Activated CD4-positive, alpha-beta T cell treated with anti-CD3 and anti-CD28 coated beads, Interleukin-2, amount 10 ng/mL, durations not matched to agents 24 days and 14 days (primary cell): ENCODE measurements at regions not wholly inside any gene's neighbourhood (a gene's known extent, or its start where the extent isn't known, plus 50 kb on each side); places are given as distances from the start of the nearest gene placed in this dataset.

Source experiments
- DNase-seq: peaks from one replicate; pipeline ENCODE4 v3.0.0; 2022
- H3K27ac Mint-ChIP-seq: one replicate; pipeline ENCODE4 v1.8.0; 2022; ENCODE audit warnings: mild to moderate bottlenecking, mixed read lengths
- H3K27me3 Mint-ChIP-seq: one replicate; pipeline ENCODE4 v1.8.0; 2022; ENCODE audit warnings: mixed read lengths
- H3K36me3 Mint-ChIP-seq: one replicate; pipeline ENCODE4 v1.8.0; 2022; ENCODE audit warnings: low read depth, mild to moderate bottlenecking, mixed read lengths
- H3K4me1 Mint-ChIP-seq: one replicate; pipeline ENCODE4 v1.8.0; 2021; ENCODE audit warnings: mixed read lengths
- H3K4me3 Mint-ChIP-seq: one replicate; pipeline ENCODE4 v1.8.0; 2022; ENCODE audit warnings: mild to moderate bottlenecking, moderate library complexity, mixed read lengths
- H3K9me3 Mint-ChIP-seq: one replicate; pipeline ENCODE4 v1.8.0; 2021; ENCODE audit warnings: mixed read lengths
- intact Hi-C: fragments of 100-400 bp; cut with micrococcal nuclease; formaldehyde crosslinking; loops from one replicate; pipeline ENCODE4 v1.15.1; 2023

DNA sequence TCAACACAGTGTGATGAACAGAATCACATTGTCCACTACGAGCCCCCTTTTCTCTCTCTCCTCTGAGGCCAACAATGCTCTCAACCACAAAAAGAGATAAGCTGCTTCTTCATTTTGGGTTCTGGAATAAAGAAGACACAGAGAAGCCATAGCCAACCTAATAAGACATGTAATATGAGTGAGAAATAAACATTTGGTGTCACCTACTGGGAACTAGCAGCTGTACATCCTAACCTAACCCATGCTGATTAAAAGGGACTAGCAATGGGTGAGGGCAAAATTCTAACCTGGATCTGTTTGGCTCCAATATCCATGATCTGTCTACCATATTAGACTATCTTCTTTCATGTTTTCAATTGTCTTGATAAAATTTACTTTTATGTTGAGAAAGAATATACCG is 369.1 kb upstream of the MARCKS start:
- DNase-seq: no peak
- H3K27ac Mint-ChIP-seq: no peak overlapping the region
- H3K9me3 Mint-ChIP-seq: no peaks in the 10 kb centered on the region
- H3K4me1 Mint-ChIP-seq: no peaks in the 10 kb centered on the region
- no peaks in the 10 kb centered on the region for H3K36me3 Mint-ChIP-seq
- no peak overlapping the region for H3K4me3 Mint-ChIP-seq
- H3K27me3 Mint-ChIP-seq: no peaks in the 10 kb centered on the region
- intact Hi-C loops: no loop called here

DNA sequence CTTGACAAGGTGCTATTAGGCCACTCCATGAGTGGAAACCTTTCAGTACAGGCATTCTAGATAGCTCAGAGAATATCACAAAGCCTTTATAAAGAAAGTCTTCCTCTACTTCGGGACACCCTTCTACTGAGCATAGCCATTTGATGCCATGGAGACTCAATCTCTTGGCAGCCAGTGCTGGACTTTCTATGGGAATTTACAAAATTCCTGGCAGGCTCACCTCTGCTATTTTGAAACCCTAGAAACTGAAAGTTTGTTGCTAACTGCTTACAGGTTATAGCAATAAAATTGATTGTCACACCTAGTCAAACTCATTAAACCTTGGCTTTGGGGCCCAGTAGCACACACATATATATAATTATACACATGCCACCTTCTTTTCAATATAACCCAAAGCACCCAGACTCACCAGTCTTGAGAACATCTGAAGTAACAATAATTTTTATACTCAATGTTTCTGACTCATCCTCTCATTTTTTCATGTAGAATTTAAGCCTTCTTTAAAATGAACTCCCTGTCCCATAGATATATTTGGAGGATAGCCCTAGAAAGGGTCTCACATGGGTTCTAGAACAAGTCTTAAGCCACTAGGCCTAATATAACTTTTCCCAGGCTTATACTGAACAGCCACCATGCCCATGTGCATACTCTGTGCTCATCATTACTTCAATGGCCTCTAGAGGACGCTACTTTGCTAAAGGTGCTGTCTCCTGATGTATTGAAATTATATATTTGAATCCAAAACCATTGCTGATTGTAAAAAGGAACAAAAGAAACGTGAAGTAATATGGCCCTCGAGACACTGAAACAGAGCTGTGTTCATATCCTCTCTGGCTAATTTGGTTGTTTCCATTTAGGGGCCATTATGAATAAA is 368.1 kb upstream of the MARCKS start:
- no peaks in the 10 kb centered on the region for H3K4me1 Mint-ChIP-seq
- H3K27ac Mint-ChIP-seq: no peak overlapping the region
- no peaks in the 10 kb centered on the region for H3K36me3 Mint-ChIP-seq
- H3K9me3 Mint-ChIP-seq: no peaks in the 10 kb centered on the region
- no peaks in the 10 kb centered on the region for H3K27me3 Mint-ChIP-seq
- no peak overlapping the region for H3K4me3 Mint-ChIP-seq
- no peak for DNase-seq
- intact Hi-C loops: no loop called here

DNA sequence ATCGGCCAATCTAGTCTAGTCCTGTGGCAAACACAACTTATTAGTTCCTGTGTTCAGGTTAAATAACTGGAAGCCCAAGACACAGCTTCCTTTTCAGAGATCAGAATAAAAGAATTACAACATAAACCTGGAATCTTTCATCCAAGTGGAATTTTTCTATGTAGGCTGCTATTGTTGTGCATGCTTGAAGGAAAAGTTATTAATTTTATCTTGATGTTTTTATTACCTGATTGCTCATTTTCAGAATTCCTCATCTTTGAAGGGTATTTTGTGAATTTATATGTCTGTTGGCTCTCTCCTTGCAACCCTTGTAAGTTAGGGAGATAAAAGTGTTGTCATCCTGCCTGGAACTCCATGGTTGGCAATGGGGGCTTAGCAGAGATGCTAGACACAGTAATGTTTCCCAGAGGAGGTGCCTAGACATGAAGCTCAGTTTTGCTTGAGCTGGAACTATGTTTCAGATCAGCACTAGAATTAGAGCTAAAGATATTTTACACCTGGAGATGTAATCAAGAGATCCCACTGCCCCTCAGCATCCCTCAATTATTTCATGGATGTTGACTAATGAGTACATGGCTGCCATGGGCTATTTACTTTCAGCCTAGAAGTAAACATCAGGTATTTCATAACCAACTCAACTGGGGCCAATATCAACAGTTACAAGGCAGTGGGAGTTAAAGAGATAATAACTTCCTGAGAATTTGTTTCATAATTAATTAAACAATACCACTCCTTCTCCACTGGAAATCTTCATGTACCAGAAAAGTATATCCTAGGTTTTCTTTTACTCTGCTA is 367.0 kb upstream of the MARCKS start:
- Mint-ChIP-seq H3K27ac (no peak overlapping the region), H3K4me3 (no peak overlapping the region), H3K4me1 (no peaks in the 10 kb centered on the region), H3K9me3 (no peaks in the 10 kb centered on the region), H3K27me3 (no peaks in the 10 kb centered on the region), H3K36me3 (no peaks in the 10 kb centered on the region)
- DNase-seq: no peak
- intact Hi-C loops: no loop called here

DNA sequence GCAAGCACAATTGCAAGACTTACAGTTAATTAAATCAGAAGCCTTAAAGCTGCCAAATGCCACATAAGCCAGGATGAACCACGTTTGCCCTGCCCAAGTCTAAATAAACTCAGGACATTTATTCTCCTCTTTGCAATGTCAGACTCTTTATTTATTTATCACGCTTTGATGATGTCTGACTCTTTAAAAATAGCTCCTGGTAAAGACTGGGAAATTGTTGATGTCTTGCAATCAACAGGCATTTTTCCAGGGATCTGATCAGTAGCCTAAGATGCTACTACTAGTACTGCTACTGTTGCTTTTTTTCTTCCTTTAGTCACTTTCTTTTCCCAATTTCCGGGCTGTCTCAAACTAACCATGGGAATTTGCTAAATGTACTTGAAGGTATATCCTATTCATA is 365.8 kb upstream of the MARCKS start:
- intact Hi-C loops: no loop called here
- DNase-seq: no peak
- H3K36me3 Mint-ChIP-seq: no peaks in the 10 kb centered on the region
- no peaks in the 10 kb centered on the region for H3K4me1 Mint-ChIP-seq
- H3K27ac Mint-ChIP-seq: no peak overlapping the region
- no peaks in the 10 kb centered on the region for H3K9me3 Mint-ChIP-seq
- H3K27me3 Mint-ChIP-seq: no peaks in the 10 kb centered on the region
- no peak overlapping the region for H3K4me3 Mint-ChIP-seq

DNA sequence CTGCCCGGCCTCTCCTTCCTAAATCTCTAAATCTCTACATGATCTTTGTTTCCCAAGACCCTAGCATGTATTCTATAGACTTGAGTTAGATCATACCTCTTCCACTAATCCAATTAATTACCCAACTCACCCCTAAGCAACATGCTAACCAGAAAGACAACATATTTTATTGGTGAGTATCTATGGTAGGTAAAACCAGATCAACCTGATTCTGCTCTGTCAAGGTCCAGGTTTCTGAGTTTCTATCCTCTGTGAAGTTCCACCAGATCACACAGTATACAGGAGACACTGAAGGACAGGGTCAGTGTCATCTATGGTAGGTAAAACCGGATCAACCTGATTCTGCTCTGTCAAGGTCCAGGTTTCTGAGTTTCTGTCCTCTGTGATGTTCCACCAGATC is 363.2 kb upstream of the MARCKS start:
- intact Hi-C loops: no loop called here
- no peak overlapping the region for H3K27ac Mint-ChIP-seq
- no peaks in the 10 kb centered on the region for H3K9me3 Mint-ChIP-seq
- H3K4me3 Mint-ChIP-seq: no peak overlapping the region
- H3K36me3 Mint-ChIP-seq: no peaks in the 10 kb centered on the region
- H3K27me3 Mint-ChIP-seq: no peaks in the 10 kb centered on the region
- no peak for DNase-seq
- H3K4me1 Mint-ChIP-seq: no peaks in the 10 kb centered on the region

DNA sequence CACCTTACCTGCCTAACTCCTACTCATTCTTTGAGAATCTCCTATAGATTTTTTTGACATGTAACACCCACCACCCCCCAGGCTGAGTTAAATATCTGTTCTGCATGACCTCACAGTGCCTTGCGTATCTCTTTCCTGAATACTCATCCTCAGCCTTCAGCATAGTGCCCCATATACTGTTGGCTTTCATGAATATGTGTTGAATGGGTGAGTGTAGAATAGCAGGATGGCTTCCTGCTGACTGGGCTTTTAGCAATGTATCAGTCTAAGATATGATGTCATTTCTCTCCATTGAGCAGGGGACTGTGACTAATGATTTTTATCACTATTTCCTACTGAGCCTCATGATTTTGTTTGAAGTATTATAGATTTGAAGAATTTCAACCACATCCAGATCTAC is 361.6 kb upstream of the MARCKS start:
- no peaks in the 10 kb centered on the region for H3K36me3 Mint-ChIP-seq
- no peak overlapping the region for H3K27ac Mint-ChIP-seq
- DNase-seq: no peak
- no peak overlapping the region for H3K4me3 Mint-ChIP-seq
- H3K9me3 Mint-ChIP-seq: no peaks in the 10 kb centered on the region
- H3K27me3 Mint-ChIP-seq: no peaks in the 10 kb centered on the region
- intact Hi-C loops: no loop called here
- H3K4me1 Mint-ChIP-seq: no peaks in the 10 kb centered on the region

DNA sequence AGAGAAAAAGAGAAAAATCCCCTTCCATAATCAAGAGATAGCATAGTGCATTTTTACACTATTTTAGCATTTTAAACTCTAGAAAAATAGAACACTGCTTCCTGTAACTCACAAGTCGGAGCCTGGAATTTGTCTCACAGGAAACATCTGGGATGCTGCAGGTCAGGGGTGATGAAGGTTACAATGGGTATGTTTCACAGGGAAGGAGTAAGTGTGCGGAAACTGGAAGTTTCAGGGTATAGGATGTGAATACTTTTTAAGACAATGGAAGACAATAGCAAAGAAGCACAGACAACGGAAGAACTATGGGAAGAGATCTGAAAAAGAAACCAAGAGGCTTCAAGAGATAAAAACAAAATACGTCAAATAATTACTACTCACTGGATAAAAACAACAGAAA is 361.0 kb upstream of the MARCKS start:
- intact Hi-C loops: no loop called here
- Mint-ChIP-seq H3K27ac (no peak overlapping the region), H3K4me1 (no peaks in the 10 kb centered on the region), H3K4me3 (no peak overlapping the region), H3K9me3 (no peaks in the 10 kb centered on the region), H3K36me3 (no peaks in the 10 kb centered on the region), H3K27me3 (no peaks in the 10 kb centered on the region)
- DNase-seq: no peak

DNA sequence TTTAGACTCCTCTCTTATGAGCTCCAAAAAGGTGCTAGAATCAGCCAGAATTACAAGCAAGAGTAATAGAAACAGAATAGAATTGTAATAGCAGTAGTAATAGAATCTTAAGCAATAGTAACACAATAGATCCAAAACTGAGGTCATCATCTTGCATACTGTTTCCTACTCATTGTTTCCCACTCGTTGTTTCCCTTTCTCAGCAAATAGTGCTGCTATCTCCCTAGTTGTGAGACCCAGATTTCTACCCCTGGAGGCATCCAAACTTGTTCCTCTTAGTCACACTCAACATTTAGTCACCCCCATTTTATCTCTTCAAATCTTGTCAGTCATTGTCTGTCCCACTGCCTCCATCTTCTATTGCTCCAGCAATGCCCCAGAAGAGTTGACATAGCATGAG is 356.9 kb upstream of the MARCKS start:
- intact Hi-C loops: no loop called here
- Mint-ChIP-seq H3K36me3 (no peaks in the 10 kb centered on the region), H3K4me3 (no peak overlapping the region), H3K27me3 (no peaks in the 10 kb centered on the region), H3K27ac (no peak overlapping the region), H3K4me1 (no peaks in the 10 kb centered on the region), H3K9me3 (no peaks in the 10 kb centered on the region)
- DNase-seq: no peak

DNA sequence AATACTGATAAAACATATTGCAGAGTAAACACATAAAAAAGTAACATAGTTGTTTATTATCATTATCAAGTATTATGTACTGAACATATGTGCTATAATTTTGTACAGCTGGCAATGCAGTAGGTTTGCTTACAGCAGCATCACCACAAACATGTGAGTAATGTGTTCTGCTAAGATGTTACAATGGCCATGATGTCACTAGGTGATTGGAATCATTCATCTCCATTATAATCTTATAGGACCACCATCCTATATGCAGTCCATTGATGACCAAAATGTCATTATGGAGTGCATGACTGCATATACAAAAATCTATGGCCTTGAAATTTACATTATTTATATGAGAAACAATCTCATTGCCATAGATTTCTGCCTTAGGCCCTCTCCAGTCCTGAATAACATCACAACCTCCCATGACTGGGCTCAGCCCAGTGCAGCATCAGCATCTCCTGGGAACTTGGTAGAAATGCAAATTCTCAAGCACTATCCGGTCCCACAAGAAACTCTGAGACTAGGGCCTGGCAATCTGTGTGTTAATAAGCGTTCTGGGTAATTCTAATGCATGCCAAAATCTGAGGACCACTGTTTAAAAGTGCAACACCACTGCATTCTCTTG is 352.0 kb upstream of the MARCKS start:
- intact Hi-C loops: no loop called here
- no peaks in the 10 kb centered on the region for H3K9me3 Mint-ChIP-seq
- no peaks in the 10 kb centered on the region for H3K36me3 Mint-ChIP-seq
- H3K4me3 Mint-ChIP-seq: no peak overlapping the region
- no peaks in the 10 kb centered on the region for H3K27me3 Mint-ChIP-seq
- no peak overlapping the region for H3K27ac Mint-ChIP-seq
- H3K4me1 Mint-ChIP-seq: no peaks in the 10 kb centered on the region
- DNase-seq: no peak

DNA sequence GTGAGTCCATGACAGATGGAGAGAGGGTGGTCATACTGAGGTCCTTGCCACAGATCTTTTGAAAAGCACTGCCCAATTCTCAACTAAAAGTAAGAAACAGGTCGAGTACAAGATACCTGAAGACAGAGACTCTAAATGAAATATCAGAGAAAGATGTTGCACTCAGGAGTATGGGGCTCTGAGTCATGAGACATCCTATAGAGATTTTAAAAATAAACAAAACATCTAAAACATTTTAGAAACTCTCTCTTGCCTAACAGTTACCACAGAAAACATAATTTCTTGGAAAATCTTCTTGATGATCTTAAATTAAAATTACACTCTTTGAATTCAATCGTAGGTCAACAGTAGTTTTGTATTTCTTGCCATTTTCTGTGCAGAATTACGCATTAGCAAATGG is 348.9 kb upstream of the MARCKS start:
- no peaks in the 10 kb centered on the region for H3K4me1 Mint-ChIP-seq
- H3K36me3 Mint-ChIP-seq: no peaks in the 10 kb centered on the region
- no peak for DNase-seq
- no peak overlapping the region for H3K27ac Mint-ChIP-seq
- H3K27me3 Mint-ChIP-seq: no peaks in the 10 kb centered on the region
- H3K9me3 Mint-ChIP-seq: no peaks in the 10 kb centered on the region
- intact Hi-C loops: no loop called here
- H3K4me3 Mint-ChIP-seq: no peak overlapping the region

DNA sequence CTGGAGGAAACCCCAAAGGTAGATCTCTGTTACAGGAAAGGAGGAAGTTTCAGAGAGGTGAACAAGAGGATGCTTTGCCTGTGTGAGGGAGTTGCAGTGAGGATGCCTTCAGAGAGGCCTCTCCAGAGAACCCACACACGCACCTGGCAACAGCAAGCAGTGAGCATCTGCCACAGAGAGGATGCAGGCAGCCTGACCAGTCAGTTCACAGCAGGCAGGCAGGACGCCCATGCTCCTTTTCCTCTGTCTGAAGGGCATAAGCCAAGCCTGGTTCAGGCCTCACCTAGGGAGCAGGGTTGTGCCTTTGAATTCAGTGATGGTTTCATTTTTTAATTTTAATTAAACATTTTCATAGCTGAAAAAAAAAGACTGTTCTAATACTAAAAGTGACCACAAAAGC is 346.0 kb upstream of the MARCKS start:
- H3K4me3 Mint-ChIP-seq: no peak overlapping the region
- no peak for DNase-seq
- no peaks in the 10 kb centered on the region for H3K9me3 Mint-ChIP-seq
- no peaks in the 10 kb centered on the region for H3K36me3 Mint-ChIP-seq
- no peak overlapping the region for H3K27ac Mint-ChIP-seq
- no peaks in the 10 kb centered on the region for H3K27me3 Mint-ChIP-seq
- intact Hi-C loops: no loop called here
- no peaks in the 10 kb centered on the region for H3K4me1 Mint-ChIP-seq

DNA sequence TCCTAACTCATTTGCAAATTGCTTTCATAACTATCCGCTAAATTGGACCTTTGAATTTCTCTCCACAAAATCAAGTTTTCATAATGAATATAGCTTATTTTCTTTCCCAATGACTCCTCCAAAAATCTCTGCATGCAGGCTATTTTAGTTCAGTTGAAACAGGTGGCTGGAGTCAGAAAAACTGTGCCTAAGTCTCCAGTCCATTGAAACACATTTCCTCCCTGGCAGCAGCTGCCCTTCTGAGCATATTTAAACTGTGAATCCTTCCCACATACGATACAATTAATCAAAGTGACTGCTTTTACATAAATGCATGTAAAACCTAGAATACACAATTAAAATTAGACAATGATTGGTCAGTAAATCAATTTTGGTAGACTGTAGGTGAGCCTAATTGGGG is 344.6 kb upstream of the MARCKS start:
- Mint-ChIP-seq H3K4me3 (no peak overlapping the region), H3K27ac (no peak overlapping the region), H3K36me3 (no peaks in the 10 kb centered on the region), H3K27me3 (no peaks in the 10 kb centered on the region), H3K9me3 (no peaks in the 10 kb centered on the region), H3K4me1 (no peaks in the 10 kb centered on the region)
- DNase-seq: no peak
- intact Hi-C loops: no loop called here

DNA sequence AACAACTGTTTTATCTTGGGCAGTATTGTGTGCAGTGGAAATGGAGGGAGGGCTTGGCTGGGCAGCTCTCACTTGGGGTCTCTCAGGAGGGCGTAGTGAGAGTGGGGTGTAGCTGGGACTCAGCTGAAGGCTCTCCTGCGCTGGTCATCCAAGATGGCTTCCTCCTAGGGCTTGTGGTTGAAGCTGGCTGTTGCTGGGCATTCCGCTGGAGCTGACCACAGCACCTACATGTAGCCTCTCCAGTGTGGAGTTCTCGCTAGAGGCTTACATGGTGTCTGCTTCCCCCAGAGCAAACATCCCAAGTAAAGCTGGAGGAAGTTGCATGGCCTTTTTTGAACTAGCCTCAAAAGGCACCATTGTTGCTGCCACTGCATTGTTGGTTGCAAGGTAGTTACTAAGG is 344.1 kb upstream of the MARCKS start:
- DNase-seq: no peak
- intact Hi-C loops: no loop called here
- no peaks in the 10 kb centered on the region for H3K9me3 Mint-ChIP-seq
- no peaks in the 10 kb centered on the region for H3K27me3 Mint-ChIP-seq
- no peak overlapping the region for H3K4me3 Mint-ChIP-seq
- H3K27ac Mint-ChIP-seq: no peak overlapping the region
- H3K36me3 Mint-ChIP-seq: no peaks in the 10 kb centered on the region
- H3K4me1 Mint-ChIP-seq: no peaks in the 10 kb centered on the region

DNA sequence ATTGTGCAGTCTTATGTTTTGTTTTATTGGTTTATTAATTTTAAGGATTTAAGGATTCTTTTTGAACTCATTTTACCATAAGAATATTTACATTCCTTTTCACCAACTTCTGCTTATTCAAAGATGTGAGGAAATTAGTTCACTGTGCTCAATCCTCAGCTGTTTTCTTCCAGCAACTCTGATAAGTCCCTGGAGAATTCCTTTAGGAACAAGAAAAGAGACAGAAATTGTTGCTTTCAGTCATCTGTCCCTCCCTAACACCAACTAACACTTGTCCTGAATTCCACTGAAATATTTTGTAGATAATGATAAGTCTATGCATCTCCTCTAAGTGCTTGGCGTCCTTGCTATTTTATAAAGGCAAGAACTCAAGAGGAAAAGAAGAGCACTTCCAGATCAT is 334.8 kb upstream of the MARCKS start:
- no peaks in the 10 kb centered on the region for H3K27me3 Mint-ChIP-seq
- no peak overlapping the region for H3K4me3 Mint-ChIP-seq
- no peaks in the 10 kb centered on the region for H3K9me3 Mint-ChIP-seq
- H3K36me3 Mint-ChIP-seq: no peaks in the 10 kb centered on the region
- DNase-seq: no peak
- H3K4me1 Mint-ChIP-seq: no peaks in the 10 kb centered on the region
- no peak overlapping the region for H3K27ac Mint-ChIP-seq
- intact Hi-C loops: no loop called here
